DMS114 treated with DMSO at 0.1 percent for 48 hours (cell line): ENCODE measurements at regions not wholly inside any gene's neighbourhood (a gene's known extent, or its start where the extent isn't known, plus 50 kb on each side); places are given as distances from the start of the nearest gene placed in this dataset.
"Not testable (repeated sequence)": the region's sequence is repeated elsewhere in the genome, so short reads cannot be mapped to it uniquely, and the experiment has no call there.

Experiments
- DNase-seq: peaks from one replicate; lab custom pipeline; 2025; ENCODE audit not compliant: unreplicated experiment; lab: John Stamatoyannopoulos, UW

DNA sequence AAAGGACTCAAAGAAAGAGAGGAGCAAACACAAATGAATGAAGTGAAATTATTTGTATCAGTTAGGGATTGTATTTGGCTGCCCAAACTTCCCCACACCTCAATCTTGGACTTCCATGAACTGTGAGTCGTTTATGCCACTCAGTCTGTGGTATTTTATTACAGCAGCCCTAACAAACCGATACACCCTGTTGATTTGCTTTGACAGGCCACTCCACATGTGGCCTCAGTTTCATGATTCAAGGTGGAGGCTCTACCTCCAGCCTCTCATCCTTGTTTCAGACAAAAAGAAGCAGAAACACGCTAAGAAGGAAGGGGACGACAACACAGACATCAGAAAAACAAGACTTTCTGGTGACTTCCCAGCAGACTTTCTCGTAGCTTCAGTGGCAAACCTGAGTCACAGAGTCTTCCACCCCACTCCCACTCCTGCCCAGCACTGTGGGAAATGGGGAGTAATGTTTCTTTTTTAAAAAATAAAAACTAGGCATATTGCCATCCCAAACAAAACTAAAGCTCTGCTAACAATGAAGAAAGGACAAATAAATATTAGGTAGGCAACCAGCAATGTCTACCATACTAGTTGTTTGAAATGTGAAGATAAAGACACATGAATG, 52.2 kb upstream of the ABCA1 start:
- no peak for DNase-seq

DNA sequence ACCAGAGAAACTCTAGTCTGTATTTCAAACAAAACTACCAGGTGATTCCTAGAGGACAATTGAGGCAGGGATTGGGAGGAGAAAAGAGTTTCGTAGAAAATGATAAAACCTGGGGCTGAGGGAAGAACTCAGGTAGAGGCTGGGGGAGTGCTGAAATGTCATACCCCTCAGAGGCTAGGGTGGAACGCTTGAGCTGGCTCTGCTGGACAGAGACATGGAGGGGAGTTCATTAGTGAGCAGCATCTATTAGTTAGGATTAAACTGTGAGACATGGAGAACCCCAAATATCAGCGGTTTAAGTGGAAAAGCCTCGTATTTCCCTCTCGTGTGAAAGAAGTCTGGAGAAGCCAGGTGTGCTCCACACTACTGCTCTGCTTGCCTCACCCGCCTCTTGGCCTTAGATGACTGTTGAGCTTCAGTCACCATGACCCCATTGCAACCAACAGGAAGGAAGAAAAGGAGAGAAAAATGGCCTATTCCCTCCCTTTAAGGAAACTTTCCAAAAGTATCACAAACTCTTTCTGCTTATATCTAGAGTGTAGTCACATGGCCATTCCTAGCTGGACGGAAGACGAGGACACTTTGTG, 53.7 kb upstream of the ABCA1 start:
- DNase-seq, result no peak

DNA sequence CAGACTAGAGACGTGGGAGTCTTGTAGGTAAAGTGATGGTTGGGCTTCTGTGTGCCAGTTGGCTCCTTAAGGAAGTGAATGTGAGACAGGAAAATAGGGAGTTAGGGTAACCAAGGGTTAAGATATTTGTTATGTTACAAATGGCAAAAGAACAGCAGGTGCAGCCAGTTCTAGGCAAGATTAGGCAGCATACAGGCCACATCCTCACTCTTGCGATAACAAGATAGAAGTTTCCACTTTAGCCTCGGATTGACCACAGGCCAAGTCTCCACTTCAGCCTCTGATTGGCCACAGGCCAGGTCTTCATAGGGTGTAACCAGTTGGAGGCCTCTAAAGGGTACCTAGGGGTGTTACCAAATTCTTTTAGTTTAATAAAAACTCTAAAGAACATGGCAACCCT, 54.6 kb upstream of the ABCA1 start:
- no peak for DNase-seq

DNA sequence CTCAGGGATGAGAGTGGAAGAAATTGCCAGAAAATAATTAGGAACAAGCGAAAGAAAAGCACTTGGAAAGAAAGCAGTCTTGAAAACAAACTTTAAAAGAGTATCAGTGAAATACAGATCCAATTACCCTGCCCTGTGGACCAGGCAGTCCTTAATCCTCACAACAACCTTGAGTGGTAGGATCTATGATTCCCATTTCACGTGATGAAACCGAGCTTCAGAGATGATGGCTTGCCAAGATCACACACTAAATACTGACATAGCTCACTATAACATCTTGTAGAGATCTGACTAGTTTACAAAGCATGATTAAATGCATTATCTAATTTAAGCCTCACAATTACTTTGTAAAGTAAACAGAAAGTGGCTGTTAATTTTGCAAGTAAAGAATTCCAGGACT, 55.5 kb upstream of the ABCA1 start:
- DNase-seq, result no peak

DNA sequence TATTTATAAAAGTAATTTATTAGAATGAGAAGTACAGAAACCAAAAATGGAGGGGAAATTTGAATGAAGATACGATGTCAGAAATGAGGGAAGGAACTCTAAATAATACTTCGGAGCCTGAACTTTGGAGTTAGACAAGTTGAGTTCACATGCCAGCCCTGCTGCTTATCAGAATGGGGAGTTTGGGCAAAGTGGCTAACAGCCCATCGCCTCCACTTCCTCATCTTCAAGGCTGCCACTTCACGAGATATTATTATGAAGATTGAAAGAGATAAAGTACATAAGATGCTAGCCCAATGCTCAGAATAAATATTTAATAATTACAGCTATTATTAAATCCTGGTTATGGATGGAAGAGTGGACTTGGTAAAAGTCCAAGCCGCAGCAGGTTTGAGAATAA, 56.2 kb upstream of the ABCA1 start:
- no peak for DNase-seq

DNA sequence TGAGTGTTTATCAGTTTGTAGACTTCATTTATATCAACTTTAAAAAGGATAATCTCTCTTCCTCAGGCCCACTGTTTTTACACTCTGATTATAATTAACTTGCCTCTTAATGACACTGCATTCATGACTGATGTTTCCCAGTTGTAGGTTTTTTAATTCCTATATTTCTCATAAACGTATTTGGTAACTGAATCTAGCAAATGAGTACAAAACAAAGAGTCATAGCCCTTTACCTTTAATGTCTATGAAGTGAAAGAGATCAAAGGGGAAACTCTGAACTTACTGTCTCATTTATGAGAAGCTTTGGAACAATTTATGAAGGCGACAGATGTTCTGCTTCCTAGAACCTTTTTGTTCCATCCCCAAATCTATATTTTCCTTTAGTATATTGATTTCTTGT, 56.6 kb upstream of the ABCA1 start:
- no peak for DNase-seq

DNA sequence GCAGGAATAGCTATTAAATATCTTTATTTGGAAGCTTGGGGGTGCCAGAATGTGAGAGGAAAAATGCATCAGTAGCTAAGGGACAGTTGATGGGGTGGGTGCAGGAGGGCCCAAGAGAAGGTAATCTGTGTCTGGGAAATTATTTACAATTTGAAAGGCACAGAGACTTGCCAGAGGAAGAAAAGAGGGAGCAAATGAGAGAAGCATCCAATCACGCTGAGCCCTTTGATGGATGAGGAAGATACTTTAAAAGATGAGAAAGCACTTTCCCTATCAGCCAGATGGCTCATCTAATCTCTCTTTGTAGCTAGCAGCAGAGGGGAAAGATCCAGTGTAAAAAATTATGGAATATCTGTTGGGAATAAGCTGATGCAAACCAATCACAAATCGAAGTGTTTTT, 57.0 kb upstream of the ABCA1 start:
- no peak for DNase-seq

DNA sequence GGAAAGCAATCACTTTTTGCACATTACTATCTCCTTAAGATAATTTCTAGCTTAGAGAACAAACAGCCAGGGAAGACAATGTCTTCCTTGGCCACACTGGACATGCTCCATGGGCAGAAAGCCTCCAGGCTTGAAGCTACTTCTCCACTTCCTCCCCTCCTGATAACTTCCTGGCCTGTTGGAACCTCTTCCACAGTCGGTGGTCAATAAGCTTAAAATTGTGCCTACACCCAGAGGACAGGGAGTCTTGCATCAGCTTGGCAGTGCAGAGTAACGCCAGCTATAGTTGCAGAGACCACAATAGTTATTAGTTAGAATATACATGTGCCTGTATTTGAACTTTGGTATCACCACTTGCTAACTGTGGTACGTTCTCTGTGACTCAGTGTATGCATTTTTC, 58.1 kb upstream of the ABCA1 start:
- DNase-seq, result no peak

DNA sequence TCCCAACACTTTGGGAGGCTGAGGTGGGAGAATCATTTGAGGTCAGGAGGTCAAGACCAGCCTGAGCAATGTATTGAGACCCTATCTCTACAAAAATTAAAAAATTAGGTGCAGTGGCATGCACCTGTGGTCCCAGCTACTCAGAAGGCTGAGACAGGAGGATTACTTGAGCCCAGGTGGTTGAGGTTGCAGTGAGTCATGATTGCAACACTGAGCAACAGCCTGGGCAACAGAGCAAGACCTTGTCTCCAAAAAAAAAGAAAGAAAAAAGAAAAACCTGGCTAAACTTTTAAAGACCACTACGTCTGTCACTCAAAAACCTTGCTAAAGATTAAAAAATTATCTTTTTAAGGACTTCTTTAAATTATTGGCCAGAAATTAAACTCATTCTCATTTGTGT, 59.8 kb upstream of the ABCA1 start:
- DNase-seq, result no peak

DNA sequence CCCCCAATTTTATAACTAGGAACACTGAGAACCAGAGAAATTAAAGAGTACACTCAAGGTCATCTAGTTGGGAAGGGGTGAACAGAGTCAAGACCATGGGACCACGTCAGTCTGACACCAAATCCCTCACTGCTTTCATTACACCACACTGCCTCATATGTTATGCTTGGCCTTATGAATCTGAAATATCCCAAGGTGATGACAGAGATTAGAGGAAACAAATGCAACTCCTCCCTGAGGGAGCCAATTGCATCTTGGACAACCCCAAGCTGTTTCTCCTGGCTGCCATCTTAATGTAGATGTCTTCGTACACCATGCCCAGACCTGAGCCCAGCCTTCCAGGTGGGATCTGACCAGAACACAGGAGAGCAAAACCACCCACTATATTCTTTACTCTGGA, 60.6 kb upstream of the ABCA1 start:
- DNase-seq, result no peak

DNA sequence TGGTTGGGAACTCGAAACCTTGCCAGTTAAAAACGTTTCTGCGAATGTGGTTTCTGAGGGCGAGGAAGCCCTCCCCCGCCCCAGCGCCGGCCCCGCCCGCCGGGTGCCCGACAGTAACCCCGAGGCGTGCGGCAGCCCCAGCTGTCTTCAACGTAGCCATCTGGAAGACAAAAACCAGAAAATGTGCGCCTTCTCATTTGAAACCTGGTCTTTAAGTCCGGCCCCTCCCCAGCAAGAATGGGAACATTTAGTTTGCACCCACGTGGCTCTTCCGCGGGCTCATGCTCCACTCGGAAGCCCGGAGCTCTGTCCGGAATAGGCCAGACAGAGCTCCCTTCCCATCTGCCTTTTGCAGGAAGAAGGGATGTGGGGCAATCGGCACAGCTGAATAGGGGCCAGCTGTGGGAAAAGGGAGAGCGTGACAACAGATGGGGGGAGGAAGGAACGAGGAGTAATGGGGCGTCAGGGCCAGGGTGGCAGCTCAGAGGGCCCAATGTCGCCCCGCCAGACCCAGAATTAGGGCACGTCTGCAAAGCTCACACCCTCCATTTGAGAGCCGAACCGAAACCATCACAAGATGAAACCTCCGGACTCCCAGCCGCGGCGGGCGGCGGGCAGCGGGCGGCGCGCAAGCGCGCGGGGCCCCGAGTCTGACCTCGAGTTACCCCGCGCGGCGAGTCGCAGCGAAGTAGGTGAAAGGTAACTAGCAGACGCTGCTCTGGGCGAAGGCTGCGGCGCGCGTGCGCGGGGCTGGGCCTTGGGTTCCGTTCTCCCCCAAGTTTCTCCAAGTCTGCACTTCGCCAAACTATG, 63.4 kb upstream of the ABCA1 start:
- peak; percentile 14 for DNase-seq

DNA sequence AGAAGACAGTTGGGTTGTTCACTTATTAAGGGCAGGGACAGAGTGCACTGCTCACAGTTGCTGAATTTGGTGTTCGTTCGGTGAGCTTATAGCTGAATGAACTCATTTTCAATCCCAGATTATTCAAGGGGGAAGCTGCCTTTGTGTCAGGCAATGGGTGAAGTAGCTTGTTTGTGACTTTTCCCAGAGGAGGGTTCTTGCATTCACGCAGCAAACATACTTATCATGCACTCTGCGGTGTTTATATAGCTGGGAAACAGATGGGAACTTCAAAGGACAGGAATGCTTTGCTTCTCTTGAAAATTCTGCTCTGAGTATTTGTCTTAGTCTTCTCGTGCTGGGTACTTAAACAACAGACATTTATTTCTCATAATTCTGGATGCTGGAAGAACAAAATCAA, 64.7 kb upstream of the ABCA1 start:
- DNase-seq, result no peak

DNA sequence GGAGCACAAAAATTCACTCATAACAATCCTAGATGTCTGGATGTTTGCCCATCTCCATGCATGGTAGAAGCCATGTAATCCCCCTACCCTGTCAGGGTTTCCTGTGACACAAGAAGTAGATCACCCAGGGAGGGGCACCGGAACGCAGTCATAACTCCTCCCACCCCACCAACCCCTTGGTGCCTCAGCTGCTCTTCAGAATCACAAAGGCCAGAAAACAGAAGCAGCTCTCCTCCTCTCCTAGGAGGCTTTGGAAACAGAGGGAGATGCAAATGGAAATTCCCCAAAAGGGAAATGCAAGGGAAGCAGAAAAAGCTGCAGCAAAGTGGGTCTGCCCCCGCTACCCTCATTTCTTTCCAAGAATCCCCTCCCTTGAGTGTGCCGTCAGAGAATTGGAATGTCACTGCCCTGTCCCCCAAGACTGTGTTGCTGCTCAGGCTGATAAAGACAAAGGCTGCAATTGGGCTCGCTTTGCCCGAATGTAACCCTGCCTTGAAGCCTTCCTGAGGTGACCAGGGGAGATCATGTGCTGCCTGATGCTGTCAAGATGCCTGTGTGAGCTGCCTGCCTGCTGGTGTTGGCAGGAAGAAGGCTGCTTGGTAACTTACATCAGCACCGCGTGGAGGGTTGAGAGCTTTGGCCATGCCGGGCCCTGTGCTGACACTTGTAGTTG, 65.5 kb upstream of the ABCA1 start:
- DNase-seq, result no peak

DNA sequence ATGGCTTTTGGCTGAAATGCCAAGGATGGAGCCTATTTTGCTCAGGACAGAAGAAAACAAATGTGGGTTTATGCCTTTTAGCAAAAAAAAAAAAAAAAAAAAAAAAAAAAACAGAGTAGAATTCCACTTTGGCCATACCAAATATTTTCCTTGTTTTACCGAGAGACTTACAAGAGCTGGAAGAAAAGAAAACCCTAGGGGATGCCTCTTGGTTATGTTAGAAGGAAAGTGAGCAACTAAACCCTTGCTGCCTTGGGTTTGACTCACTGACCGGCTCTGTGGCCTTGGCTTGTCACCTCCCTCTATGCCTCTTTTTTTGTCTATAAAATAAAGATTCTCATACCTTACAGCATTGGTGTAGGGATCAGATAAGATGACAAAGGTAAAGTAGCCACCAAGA, 69.6 kb upstream of the ABCA1 start:
- no peak for DNase-seq

DNA sequence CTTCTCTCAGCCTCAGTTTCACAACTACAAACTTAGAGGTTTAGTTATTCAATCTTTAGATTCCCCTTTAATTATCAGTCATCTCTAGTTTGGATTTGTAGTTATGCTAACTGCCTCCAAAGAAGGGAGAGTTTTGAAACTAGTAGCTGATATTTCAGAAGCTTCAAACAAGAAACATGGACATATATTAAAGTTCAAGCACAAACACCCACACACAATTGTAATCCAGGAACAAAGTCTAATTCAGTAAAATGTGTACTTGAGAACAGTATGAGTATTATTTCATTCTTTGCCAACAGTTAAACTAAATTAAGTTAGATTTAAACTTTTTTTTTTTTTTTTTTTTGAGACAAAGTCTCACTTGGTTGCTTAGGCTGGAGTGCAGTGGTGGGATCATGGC, 71.2 kb upstream of the ABCA1 start:
- no peak for DNase-seq

DNA sequence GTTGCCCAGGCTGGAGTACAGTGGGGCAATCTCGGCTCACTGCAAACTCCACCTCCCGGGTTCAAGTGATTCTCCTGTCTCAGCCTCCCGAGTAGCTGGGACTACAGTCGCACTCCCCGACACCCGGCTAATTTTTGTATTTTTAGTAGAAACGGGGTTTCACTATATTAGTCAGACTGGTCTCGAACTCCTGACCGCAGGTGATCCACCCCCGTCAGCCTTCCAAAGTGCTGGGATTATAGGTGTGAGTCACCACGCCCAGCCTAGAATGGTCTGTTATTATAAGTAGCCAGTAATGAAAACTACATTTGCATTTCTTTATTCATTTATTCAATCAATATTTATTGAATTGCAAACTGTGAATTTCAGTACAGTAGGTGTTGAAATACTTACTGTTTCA, 72.6 kb upstream of the ABCA1 start:
- DNase-seq, result not testable (repeated sequence)

DNA sequence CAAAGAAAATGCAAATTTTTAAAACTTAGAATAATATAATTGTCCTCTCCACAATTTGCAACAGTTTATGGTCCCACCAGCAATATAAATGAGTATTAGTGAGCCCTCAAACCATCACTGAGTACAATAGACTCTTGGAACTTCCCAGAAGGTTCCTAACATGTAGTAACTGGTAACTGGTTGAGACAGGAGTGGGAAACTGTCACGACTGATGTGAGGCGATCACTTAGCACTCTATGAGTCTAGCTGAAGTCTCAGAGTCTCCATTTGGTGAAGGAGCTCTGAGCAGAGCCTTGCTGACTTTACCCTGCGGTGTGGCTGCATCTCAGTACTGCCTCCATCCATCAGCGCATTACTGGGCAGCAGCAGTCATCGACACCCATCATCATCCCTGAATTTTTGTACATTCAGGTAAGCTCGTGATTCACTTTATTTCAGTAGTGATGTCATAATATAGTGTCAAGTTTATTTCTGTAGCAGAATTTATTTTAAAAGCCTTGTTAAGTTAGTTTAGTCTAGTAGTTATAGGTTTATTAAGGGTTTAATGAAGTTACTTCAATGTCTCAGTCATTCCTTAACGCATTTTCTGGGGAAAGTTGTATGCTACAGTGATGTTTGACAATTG, 76.6 kb upstream of the ABCA1 start:
- no peak for DNase-seq

DNA sequence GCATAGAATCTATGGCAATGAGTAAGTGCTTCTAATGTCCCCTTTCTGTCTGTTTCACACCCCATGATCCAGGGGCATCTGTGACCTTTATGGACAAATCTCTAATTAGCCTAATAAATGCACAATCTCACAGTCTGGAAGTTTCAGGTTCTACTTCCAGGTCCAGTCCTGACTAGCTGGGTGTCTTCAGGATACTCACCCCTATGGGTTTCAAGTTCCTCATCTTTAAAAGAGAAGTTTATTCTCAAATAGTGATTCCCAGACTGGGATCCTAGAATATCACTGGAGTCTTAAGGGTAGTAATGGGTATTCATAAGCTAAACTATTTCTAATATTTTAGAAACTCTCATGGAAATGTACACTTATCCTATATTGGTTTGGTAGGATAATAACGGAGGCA, 77.2 kb upstream of the ABCA1 start:
- DNase-seq, result no peak

DNA sequence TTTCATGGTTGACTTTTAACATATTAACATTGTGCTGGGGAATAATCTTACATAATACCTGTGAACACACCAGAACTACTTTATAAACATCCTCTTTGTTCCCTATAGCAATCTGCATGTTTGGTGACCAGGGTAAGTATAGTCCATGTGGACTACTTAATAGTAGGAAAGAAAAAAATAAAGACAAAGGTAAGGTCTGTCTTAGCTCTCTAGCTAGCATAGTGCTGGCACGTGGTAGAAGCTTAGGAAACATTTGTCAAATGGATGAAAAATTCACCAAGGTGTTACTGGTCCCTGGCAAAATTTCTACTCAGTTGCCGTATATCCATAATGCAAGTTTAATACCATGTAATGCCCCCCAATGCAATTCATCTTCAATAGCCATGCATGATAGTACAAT, 78.6 kb upstream of the ABCA1 start:
- DNase-seq, result no peak

DNA sequence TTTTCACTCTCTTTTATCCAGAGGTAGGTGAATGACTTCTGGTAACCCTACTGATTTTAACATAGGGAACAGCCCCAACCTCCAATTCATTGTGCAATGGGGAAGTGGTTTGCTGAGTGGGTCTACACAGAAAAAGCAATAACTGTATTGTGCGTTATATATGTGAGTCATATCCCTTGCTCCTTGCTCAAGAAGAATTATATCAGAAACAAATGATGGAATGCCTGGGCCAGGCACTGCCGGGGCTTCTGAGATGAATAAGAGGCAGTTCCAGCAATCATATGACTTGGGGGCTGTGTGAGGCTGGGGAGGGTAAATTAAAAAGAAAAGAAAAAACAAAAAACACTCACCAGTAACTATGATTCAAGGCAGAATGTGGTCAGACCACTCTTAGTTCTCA, 79.2 kb upstream of the ABCA1 start:
- DNase-seq, result no peak

DNA sequence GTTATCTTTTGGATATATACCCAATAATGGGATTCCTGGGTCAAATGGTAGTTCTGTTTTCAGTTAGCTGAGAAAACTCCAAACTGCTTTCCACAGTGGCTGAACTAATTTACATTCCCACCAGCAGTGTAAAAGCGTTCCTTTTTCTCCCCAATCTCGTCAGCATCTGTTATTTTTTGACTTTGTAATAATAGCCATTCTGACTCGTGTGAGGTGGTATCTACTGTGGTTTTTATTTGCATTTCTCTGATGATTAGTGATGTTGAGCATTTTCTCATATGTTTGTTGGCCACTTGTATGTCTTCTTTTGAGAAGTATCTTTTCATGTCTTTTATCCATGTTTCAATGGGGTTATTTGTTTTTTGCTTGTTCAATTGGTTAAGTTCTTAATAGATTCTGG, 82.1 kb upstream of the ABCA1 start:
- not testable (repeated sequence) for DNase-seq

DNA sequence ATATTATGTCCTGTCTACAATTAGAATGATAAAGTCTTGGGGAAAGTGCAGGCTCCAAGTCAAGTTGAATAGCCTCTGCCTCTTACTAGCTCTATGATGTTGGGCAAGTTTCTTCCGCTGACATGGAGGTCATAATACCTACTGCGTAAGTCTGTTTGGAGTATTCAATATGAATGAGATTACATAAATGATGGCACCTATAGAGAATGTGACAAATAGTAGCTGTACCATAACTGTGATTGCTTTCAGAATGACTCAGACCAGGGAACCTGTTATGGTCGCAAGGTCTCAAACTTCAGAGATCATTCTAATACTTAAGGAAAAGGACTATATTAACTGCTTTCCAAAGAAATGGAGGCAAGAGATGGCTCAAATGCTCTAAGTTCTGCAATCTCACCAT, 94.0 kb upstream of the ABCA1 start:
- DNase-seq, result no peak
